GM19463 (cell line): ENCODE measurements at regions not wholly inside any gene's neighbourhood (a gene's known extent, or its start where the extent isn't known, plus 50 kb on each side); places are given as distances from the start of the nearest gene placed in this dataset.

Source experiments
- ATAC-seq: cut with Tn5 transposase; IDR thresholded peaks from one replicate; pipeline ENCODE4 v1.9.1; 2021; ENCODE audit warnings: mild to moderate bottlenecking, moderate library complexity; ENCODE audit not compliant: unreplicated experiment

GRCh38 chr3:146685050-146685814, 80.1 kb upstream of the PLSCR5 start:
- no peak for ATAC-seq

- ATAC-seq = no peak
These were observed 77.0 kb upstream of the PLSCR5 start for GRCh38 chr3:146682171-146682570.

- ATAC-seq = no peak
These were observed 75.5 kb upstream of the PLSCR5 start for GRCh38 chr3:146680617-146681016.

- no peak for ATAC-seq
These were observed 74.8 kb upstream of the PLSCR5 start for GRCh38 chr3:146679995-146680394.

- ATAC-seq = no peak
These were observed 74.0 kb upstream of the PLSCR5 start for GRCh38 chr3:146679191-146679590.

GRCh38 chr3:146672941-146673340, 67.8 kb upstream of the PLSCR5 start:
- no peak for ATAC-seq

GRCh38 chr3:146664403-146664802, 59.3 kb upstream of the PLSCR5 start:
- no peak for ATAC-seq

GRCh38 chr3:146658841-146659240, 53.7 kb upstream of the PLSCR5 start:
- no peak for ATAC-seq

GRCh38 chr3:146655333-146655996, 50.3 kb upstream of the PLSCR5 start:
- ATAC-seq = no peak
